Smooth muscle cell (in vitro differentiated cells): ENCODE measurements at regions not wholly inside any gene's neighbourhood (a gene's known extent, or its start where the extent isn't known, plus 50 kb on each side); places are given as distances from the start of the nearest gene placed in this dataset.
"Not testable (repeated sequence)": the region's sequence is repeated elsewhere in the genome, so short reads cannot be mapped to it uniquely, and the experiment has no call there.

Experiments used
- DNase-seq: peaks from one replicate; lab custom pipeline; 2025; ENCODE audit not compliant: unreplicated experiment; lab: John Stamatoyannopoulos, UW
- H2AFZ ChIP-seq: fragments of 200-600 bp; sonication (generic); 2 replicates; pipeline ENCODE4 v1.6.0; 2016; ENCODE audit warnings: antibody characterized with exemption, low read depth, mild to moderate bottlenecking
- H3F3A ChIP-seq: fragments of 200-600 bp; sonication (generic); 2 replicates; pipeline ENCODE4 v1.6.0; 2017; ENCODE audit warnings: antibody characterized with exemption, low read depth
- H3K27ac ChIP-seq: fragments of 200-600 bp; sonication (generic); 2 replicates; pipeline ENCODE4 v1.5.1; 2016; ENCODE audit warnings: low read depth, mild to moderate bottlenecking
- H3K27me3 ChIP-seq: fragments of 200-600 bp; sonication (generic); 2 replicates; pipeline ENCODE4 v1.6.1; 2016; ENCODE audit warnings: low read depth, mild to moderate bottlenecking
- H3K36me3 ChIP-seq: fragments of 200-600 bp; sonication (generic); 2 replicates; pipeline ENCODE4 v1.5.1; 2016; ENCODE audit warnings: low read depth
- H3K4me1 ChIP-seq: fragments of 200-600 bp; sonication (generic); 2 replicates; pipeline ENCODE4 v1.5.1; 2016; ENCODE audit warnings: low read depth
- H3K4me2 ChIP-seq: fragments of 200-600 bp; sonication (generic); 2 replicates; pipeline ENCODE4 v1.6.0; 2016; ENCODE audit warnings: mild to moderate bottlenecking
- H3K4me3 ChIP-seq: fragments of 200-600 bp; sonication (generic); 2 replicates; pipeline ENCODE4 v1.5.1; 2016; ENCODE audit warnings: mild to moderate bottlenecking
- H3K79me2 ChIP-seq: fragments of 200-600 bp; sonication (generic); 2 replicates; pipeline ENCODE4 v1.6.0; 2016; ENCODE audit warnings: low read depth, mild to moderate bottlenecking
- H3K9ac ChIP-seq: fragments of 200-600 bp; sonication (generic); 2 replicates; pipeline ENCODE4 v1.6.0; 2016; ENCODE audit warnings: low read depth
- H3K9me3 ChIP-seq: fragments of 200-600 bp; sonication (generic); replicated peaks from 2 replicates; pipeline ENCODE4 v1.5.1; 2016; ENCODE audit warnings: low read depth
- H4K20me1 ChIP-seq: fragments of 200-600 bp; sonication (generic); 2 replicates; pipeline ENCODE4 v1.6.0; 2016; ENCODE audit warnings: low read depth
- CTCF ChIP-seq: fragments of 200-600 bp; sonication (generic); IDR thresholded peaks from 2 replicates; pipeline ENCODE4 v1.5.1; 2017; ENCODE audit warnings: borderline replicate concordance, mild to moderate bottlenecking, antibody characterized with exemption; ENCODE audit not compliant: insufficient read depth, poor library complexity, severe bottlenecking
- WGBS: methylation state at CpG from one replicate; pipeline ENCODE4 v1.1.7; 2016; ENCODE audit warnings: low lambda C conversion rate; 5-methylcytosine and 5-hydroxymethylcytosine counted together

- Histone ChIP-seq H3K79me2 (no peaks in the 10 kb centered on the region), H4K20me1 (no peaks in the 10 kb centered on the region), H3K4me3 (no peak overlapping the region), H3K4me1 (peaks cover under 1% of the 10 kb centered on the region), H3K27me3 (no peaks in the 10 kb centered on the region), H2AFZ (no peak overlapping the region), H3K4me2 (no peak overlapping the region), H3K9me3 (peaks cover 4% of the 10 kb centered on the region), H3K36me3 (peaks cover 4% of the 10 kb centered on the region), H3F3A (no peaks in the 10 kb centered on the region), H3K9ac (no peak overlapping the region), H3K27ac (no peak overlapping the region)
- DNase-seq = no peak
- WGBS = 94% methylated on average over 1 of the region's 1 CpG
- no peak for TF ChIP-seq CTCF
These were observed 89.8 kb upstream of the ACKR3 start for GRCh38 chr2:236479814-236480213.

- Histone ChIP-seq H3K9ac (no peak overlapping the region), H3K79me2 (no peaks in the 10 kb centered on the region), H3K4me3 (no peak overlapping the region), H3K9me3 (peaks cover 4% of the 10 kb centered on the region), H3K4me1 (peaks cover 7% of the 10 kb centered on the region), H3K27me3 (no peaks in the 10 kb centered on the region), H3F3A (no peaks in the 10 kb centered on the region), H2AFZ (no peak overlapping the region), H3K4me2 (no peak overlapping the region), H3K27ac (no peak overlapping the region), H4K20me1 (no peaks in the 10 kb centered on the region), H3K36me3 (peaks cover 4% of the 10 kb centered on the region)
- DNase-seq = no peak
- WGBS = 88% methylated on average over 1 of the region's 1 CpG
- no peak for TF ChIP-seq CTCF
These were observed 86.5 kb upstream of the ACKR3 start for GRCh38 chr2:236483102-236483501.

GRCh38 chr2:236485519-236485918 lies 84.1 kb upstream of the ACKR3 start:
- Histone ChIP-seq H3K4me3 (no peak overlapping the region), H2AFZ (no peak overlapping the region), H3K9me3 (no peaks in the 10 kb centered on the region), H3K9ac (no peak overlapping the region), H4K20me1 (no peaks in the 10 kb centered on the region), H3K4me1 (peaks cover 7% of the 10 kb centered on the region), H3K79me2 (no peaks in the 10 kb centered on the region), H3K4me2 (no peak overlapping the region), H3F3A (no peaks in the 10 kb centered on the region), H3K27ac (no peak overlapping the region), H3K27me3 (no peaks in the 10 kb centered on the region), H3K36me3 (no peaks in the 10 kb centered on the region)
- no peak for TF ChIP-seq CTCF
- WGBS = 96% methylated on average over 2 of the region's 2 CpGs
- no peak for DNase-seq

- H3K9me3 ChIP-seq, H3F3A ChIP-seq, H3K4me1 ChIP-seq, DNase-seq, H3K27me3 ChIP-seq, H3K4me3 ChIP-seq, H3K9ac ChIP-seq, H3K36me3 ChIP-seq, H4K20me1 ChIP-seq, H3K4me2 ChIP-seq, H3K27ac ChIP-seq, H3K79me2 ChIP-seq, H2AFZ ChIP-seq: not testable (repeated sequence)
- 95% methylated on average over 5 of the region's 5 CpGs for WGBS
These were observed 80.5 kb upstream of the ACKR3 start for GRCh38 chr2:236489083-236489482.
